Ovary (tissue), 3 donors: ENCODE measurements at regions not wholly inside any gene's neighbourhood (a gene's known extent, or its start where the extent isn't known, plus 50 kb on each side); places are given as distances from the start of the nearest gene placed in this dataset.

Experiments used
- POLR2A ChIP-seq: fragments of 450-650 bp; IDR thresholded peaks from one replicate; pipeline ENCODE4 v1.6.1; 2017; ENCODE audit warnings: antibody characterized with exemption, mild to moderate bottlenecking, moderate library complexity
- TF ChIP-seq, protein P1 (sequence below), 3 donors: fragments of 450-650 bp in 2 of 3; fragments of 200-600 bp in 1 of 3; IDR thresholded peaks; one replicate each; pipeline versions ENCODE4 v1.5.1 to v1.8.0; 2016 to 2022; ENCODE audit warnings: antibody characterized with exemption in 3 of 3, mild to moderate bottlenecking in 1 of 3
- donor health status: DM: no; HTN: no; CAD: no.

DNA sequence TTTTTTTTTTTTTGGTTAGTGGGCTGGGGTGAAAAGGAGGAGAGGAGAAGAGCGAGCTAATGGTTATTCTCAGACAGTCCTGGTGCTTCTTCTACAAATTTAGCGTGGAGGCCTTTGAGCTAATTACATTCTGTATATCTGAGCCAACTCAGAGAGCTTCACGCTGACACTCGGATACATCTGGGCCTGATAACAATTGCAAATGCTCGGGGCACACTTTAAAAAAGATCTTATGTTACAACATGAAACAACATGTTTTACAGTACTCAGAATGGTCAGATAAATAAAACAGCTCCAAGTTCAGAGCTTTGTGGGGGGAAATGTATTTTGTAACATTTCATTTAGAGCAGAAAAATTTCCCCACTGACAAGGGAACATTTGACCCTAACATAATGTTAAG lies 966.9 kb upstream of the NR2F2 start:
- TF ChIP-seq, protein P1, sequence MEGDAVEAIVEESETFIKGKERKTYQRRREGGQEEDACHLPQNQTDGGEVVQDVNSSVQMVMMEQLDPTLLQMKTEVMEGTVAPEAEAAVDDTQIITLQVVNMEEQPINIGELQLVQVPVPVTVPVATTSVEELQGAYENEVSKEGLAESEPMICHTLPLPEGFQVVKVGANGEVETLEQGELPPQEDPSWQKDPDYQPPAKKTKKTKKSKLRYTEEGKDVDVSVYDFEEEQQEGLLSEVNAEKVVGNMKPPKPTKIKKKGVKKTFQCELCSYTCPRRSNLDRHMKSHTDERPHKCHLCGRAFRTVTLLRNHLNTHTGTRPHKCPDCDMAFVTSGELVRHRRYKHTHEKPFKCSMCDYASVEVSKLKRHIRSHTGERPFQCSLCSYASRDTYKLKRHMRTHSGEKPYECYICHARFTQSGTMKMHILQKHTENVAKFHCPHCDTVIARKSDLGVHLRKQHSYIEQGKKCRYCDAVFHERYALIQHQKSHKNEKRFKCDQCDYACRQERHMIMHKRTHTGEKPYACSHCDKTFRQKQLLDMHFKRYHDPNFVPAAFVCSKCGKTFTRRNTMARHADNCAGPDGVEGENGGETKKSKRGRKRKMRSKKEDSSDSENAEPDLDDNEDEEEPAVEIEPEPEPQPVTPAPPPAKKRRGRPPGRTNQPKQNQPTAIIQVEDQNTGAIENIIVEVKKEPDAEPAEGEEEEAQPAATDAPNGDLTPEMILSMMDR (IDR thresholded peaks at IDR 0.05), result no peak
- no peak for TF ChIP-seq POLR2A
